C1 segment of cervical spinal cord (tissue), 14 donors: ENCODE measurements at regions not wholly inside any gene's neighbourhood (a gene's known extent, or its start where the extent isn't known, plus 50 kb on each side); places are given as distances from the start of the nearest gene placed in this dataset.
"Not testable (repeated sequence)": the region's sequence is repeated elsewhere in the genome, so short reads cannot be mapped to it uniquely, and the experiment has no call there.

Experiments used
- DNase-seq, 14 donors: peaks; one replicate each; lab custom pipeline; 2025; lab: John Stamatoyannopoulos, UW

DNA sequence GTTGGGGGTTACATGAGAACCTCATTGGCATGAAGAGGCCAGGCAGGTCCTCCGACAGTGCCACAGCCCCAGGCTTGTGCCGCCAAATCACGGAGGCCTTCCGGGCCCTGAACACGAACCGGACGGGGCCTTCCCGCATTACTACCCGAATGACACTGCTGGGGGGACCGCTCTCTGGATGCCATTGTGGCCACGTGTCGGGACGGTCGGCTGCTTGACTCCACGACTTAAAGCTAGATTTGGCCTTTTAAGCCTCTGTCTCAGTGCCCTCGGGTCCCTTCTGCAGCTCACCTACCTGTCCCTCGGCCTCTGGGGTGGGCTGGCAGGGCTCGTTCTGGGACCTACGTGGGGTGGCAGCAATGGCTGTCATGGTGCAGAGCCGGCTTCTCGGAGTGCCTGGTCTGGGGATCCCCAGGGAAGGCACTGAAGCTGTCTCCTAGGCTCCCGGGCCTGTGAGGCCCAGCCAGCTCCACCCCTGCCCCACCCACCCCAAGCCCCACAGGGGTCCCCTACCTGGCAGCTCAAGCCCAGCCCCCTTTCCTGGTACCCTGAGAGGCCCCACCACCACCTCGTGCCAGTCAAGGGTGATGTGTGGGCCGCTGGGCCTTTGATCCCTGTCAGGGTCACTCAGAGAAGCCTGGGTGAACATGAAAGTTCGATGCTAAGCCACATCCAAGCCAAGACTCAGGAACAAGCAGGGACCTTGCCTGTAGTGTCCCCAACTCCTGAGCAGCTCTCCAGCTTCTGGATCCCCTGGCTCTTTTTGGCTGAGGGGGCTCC is 245.8 kb upstream of the SGCG start:
- DNase-seq, result no peak

DNA sequence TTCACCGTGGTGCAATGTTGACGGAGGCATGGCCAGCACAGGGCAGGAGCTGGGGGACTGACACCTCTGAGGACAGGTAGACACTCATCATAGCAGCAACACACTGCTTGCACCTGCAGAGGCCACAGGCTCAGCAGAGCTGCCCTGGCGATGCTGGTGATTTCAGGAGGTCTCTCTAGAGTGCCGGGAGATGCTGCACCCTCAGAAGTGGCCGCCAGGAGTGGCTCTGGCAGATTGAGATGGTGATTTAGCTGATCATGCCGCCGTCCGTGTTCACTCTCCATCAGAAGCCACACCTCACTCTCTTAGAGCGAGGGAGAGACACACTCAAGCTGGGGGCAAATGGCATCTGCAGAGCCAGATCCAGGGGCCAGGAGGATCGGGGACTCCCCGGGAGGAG is 244.6 kb upstream of the SGCG start:
- no peak for DNase-seq

- no peak for DNase-seq
Observed at GRCh38 chr13:22937241-22937640, 243.5 kb upstream of the SGCG start.

DNA sequence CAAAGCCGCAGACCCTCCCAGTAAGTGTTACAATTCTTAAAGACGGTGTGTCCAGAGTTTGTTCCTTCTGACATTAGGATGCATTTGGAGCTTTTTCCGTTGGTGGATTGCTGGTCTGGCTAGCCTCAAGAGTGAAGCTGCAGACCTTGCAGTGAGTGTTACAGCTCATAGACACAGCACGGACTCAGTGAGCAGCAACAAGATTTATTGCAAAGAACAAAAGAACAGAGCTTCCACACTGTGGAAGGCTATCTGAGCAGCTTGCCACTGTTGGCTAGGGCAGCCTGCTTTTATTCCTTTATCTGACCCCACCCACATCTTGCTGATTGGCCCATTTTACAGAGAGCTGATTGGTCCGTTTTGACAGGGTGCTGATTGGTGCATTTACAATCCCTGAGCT is 242.8 kb upstream of the SGCG start:
- DNase-seq, result no peak

GRCh38 chr13:22938576-22938975 is 242.2 kb upstream of the SGCG start:
- DNase-seq, result no peak

DNA sequence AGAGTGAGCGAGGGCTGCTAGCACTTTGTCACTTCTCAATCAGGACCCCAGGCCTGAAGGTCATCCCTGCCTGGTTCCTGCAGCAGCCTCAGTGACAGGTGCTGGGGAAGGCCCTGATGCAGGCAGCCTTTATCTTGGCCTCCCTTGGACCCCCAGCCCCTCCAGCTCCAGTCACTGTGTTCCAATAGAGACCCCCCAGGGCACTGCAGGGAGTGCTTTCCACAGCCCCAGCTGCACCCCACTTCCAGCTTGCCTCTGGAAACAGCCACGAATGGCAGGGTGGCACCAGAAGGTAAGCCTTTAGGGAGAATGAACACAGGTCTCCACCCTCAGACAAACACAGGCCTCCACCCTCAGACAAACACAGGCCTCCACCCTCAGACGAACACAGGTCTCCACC is 241.6 kb upstream of the SGCG start:
- no peak for DNase-seq

DNA sequence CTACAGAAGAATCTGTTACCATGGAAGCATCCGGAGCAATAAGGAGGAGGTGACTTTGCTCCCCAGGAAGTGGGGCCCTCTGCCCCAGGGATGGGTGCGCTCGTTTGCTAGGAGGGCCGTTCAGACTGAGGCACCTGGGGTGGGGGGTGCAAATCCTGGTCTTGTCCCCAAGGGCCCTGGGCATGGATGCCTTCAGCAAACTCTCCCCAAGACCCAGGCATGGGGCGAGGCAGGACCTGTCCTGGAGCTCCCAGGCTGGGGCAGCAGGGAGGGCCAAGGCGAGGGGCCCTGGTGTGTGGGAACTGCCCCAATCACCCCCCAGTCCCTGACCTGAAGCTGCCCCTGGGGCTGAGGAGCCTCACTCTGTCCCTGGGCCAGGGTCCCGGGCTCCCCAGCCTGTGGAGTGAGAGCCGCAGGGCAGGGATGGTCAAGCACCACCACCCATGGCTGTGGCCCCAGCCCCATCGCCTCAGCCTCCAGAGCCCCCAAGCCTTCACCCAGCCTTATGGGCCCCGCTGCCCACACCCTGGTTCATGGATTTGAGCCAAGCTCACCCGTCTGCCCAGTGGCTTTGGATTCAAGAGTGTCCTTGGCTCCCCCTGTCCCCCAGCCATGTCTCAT is 240.6 kb upstream of the SGCG start:
- no peak for DNase-seq

- no peak for DNase-seq
Observed at GRCh38 chr13:22940736-22941135, 240.0 kb upstream of the SGCG start.

GRCh38 chr13:22941495-22941894 is 239.3 kb upstream of the SGCG start:
- DNase-seq, result not testable (repeated sequence)

DNA sequence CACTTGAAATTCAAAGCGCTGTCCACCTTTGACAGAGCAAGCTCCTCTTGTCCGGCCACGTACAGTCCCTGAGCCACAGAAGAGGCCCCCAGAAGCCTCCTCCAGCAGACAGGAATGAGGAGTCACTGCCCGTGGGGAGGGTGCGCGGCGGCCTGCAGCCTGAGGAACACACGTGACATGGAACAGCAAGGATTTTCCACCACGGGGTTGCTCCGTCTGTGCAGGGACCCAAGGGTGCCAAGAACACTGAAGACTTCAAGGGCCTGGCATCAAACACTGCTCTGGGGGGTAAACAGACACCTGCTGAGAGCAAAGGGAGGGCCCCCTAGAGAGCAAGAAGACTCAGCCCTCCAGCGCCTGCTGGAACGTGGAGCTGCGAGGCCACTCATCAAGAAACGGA is 237.9 kb upstream of the SGCG start:
- not testable (repeated sequence) for DNase-seq

- DNase-seq, result no peak
Observed at GRCh38 chr13:22944378-22944777, 236.4 kb upstream of the SGCG start.

GRCh38 chr13:22945321-22946226 is 235.2 kb upstream of the SGCG start:
- DNase-seq, result no peak

DNA sequence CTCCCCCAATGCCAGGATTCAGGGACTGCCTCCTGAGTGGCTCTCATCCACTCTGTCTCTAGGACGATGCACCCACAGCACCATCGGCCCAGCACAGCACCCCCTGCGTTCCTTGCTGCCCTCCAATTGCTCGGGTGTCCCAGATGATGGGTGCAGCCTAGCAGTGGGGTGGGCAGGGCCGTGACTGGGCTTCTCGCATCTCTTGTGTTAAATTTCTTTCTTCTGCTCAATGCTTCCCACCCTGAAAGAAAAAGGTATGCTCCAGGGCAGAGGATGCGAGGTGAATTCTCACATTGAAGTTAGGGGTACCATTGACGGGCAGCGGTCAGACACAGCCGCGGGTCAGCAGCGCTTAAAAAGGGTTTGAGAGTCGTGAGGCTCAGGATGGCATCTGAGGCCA is 232.4 kb upstream of the SGCG start:
- DNase-seq, result no peak

DNA sequence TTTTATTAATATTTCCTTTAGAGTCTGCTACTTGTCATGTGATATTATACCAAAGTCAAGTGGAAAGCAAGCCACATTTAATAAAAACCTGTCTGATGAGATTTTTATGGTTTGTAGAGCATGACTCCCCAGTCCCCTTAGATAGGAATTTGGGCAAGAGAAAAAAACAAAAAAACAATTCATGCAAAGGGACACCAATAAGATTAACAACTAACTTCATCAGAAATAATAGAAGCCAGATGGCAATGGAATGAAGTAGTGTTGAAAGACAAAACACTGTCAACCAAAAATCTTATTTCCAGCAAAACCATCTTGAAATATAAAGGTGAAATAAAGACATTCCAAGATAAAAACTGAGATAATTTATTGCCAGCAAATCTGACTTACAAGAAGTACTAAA is 228.8 kb upstream of the SGCG start:
- not testable (repeated sequence) for DNase-seq

DNA sequence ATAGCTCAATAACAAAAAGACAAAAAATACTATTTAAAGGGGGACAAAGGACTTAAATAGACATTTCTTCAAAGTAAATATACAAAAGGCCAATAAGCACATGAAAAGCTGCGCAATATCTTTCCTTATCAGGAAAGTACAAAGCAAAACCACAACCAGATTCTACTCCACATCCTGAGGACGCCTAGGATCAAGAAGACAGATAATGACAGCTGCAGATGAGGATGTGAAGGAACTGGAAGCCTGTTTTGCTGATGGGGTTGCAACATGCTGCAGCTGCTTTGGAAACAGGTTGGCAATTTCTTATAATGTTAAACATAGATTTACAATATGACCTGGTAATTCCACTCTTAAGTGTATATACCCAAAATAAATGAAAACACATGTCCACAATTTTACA is 225.6 kb upstream of the SGCG start:
- not testable (repeated sequence) for DNase-seq

DNA sequence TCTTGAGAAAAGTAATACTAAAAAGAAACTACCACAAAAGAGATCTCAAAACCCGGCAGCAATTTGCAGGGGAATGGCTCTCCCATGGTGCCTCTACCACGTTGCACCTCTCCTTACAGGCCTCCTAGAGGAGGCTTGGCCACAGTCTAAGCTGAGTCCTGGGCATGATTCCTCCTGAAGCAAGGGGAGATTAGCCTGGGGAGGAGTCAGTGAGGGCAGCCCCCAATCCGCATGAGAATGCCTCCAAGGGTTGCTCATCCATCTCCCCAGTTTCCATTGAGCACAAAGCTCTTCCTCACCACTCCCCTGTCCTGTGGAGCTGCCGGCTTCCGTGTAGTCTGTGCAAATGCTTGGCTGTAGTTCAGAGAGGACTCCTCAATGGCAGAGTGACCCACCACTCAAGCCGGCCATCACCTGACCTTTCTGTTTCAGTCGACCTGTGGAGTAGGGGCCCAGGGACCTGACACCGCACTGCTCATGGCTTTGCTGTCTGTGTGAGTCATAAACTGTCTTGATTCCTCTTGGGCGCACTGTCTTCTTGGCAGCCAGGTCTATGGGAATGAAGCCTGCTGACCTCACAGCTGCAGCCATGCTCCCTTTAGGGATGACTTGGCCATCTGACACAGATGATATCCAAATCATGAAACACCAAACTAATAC is 224.2 kb upstream of the SGCG start:
- DNase-seq, result not testable (repeated sequence)

DNA sequence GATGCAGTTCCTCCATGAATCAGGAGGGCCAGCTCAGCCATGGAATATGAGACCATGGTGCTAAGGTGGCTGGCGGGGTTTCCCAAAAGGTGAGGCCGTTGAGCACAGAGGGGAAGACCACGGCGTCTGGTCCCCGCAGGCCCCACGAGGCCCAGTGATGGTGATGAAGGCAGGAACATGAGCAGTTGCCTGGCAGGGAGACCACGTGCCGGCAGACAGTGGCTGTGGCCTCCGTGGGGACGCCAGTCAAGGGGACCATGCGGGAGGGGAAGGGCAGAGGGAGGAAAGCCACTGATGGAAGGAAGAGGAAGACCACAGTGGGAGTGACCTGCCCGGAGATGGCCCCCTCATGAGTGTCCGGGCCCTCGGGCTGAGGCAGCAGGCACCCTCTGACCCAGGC is 220.9 kb upstream of the SGCG start:
- not testable (repeated sequence) for DNase-seq

DNA sequence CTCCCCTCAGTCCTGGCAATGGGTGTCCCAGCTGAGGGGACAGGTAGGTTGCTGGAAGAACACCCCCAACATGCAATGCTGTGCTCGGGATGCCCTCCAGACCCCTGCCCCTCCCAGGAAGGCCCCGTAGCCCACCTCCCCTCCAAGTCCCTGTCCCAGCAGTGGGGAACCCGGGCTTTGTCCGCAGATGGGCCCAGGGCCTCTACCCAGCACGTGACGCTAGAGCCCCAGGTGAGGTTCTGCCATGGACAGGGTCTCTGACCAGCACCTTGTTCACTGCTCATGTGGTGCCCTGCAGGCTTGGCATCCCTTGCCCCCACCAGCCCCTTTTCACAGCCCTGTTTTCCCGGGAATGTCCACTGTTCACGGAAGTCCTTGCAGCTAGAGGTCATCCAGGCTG is 220.0 kb upstream of the SGCG start:
- no peak for DNase-seq

GRCh38 chr13:22961342-22961741 is 219.4 kb upstream of the SGCG start:
- not testable (repeated sequence) for DNase-seq

DNA sequence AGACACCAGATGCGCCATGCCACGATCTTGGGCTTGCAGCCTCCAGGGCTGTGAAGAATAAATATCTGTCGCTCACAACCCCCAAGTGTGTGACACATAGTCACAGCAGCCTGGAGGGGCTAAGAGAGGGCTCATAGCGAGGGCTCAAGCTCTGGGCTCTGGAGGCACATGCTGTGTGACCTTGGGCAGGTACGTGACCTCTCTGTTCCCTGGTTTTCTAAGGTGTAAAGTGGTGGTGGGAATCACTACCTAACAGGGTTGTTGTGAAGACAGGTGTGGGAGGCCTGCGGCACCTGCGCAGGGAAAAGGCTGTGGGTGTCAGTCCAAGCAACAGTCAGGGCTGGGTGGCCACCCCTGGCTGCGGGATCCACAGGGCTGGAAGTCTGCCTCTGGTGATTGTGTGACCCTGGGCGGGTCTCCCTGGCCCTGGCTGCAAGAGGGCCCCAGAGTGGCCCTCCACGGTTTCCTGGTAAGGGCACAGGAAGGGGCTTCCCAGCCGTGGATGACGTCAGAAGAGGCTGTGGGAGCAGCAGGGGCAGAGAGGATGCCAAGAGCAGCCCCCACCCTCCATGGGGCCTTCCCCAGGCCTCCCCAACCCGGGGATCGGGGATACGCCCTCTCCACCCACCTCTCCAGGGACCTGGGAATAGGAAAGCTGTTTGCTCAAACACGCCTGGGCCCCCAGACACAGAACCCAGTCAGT is 218.8 kb upstream of the SGCG start:
- DNase-seq, result no peak

GRCh38 chr13:22963384-22964053 is 217.3 kb upstream of the SGCG start:
- DNase-seq, result not testable (repeated sequence)
